ENCODE measurements at regions not wholly inside any gene's neighbourhood (a gene's known extent, or its start where the extent isn't known, plus 50 kb on each side); places are given as distances from the start of the nearest gene placed in this dataset.
"Not testable (repeated sequence)": the region's sequence is repeated elsewhere in the genome, so short reads cannot be mapped to it uniquely, and the experiment has no call there.

GRCh38 chr3:112755845-112756613, 90.6 kb downstream of the CD200R1L start:
- TF ChIP-seq BACH2 (CRISPR knock-in tag; IDR thresholded peaks at IDR 0.05; ENCODE audit: borderline replicate concordance) (no peak), ZFP3 (CRISPR knock-in tag; IDR thresholded peaks at IDR 0.05) (no peak), ESRRG (CRISPR knock-in tag; IDR thresholded peaks at IDR 0.05) (no peak), TCF4 (CRISPR knock-in tag; IDR thresholded peaks at IDR 0.05; ENCODE audit: borderline replicate concordance) (no peak), ISL1 (CRISPR knock-in tag; IDR thresholded peaks at IDR 0.05) (no peak), PPARA (CRISPR knock-in tag; IDR thresholded peaks at IDR 0.05; ENCODE audit: borderline replicate concordance) (no peak), GLIS3 (CRISPR knock-in tag; IDR thresholded peaks at IDR 0.05) (no peak), SNAI2 (CRISPR knock-in tag; IDR thresholded peaks at IDR 0.05) (no peak), ZFP30 (CRISPR knock-in tag; IDR thresholded peaks at IDR 0.05) (no peak), CSRNP3 (CRISPR knock-in tag; IDR thresholded peaks at IDR 0.05) (no peak), CSDC2 (CRISPR knock-in tag; IDR thresholded peaks at IDR 0.05) (no peak), RARB (CRISPR knock-in tag; IDR thresholded peaks at IDR 0.05) (no peak), TOX (CRISPR knock-in tag; IDR thresholded peaks at IDR 0.05; ENCODE audit: borderline replicate concordance) (no peak), PATZ1 (CRISPR knock-in tag; IDR thresholded peaks at IDR 0.05; ENCODE audit: borderline replicate concordance) (no peak), OSR1 (CRISPR knock-in tag; IDR thresholded peaks at IDR 0.05) (no peak), ZNF565 (CRISPR knock-in tag; conservative IDR thresholded peaks at IDR 0.05; ENCODE audit: low read depth) (no peak), ARNTL (CRISPR knock-in tag; IDR thresholded peaks at IDR 0.05; ENCODE audit: borderline replicate concordance, low read depth) (no peak), ZC3H10 (CRISPR knock-in tag; IDR thresholded peaks at IDR 0.05) (no peak)
- ATAC-seq, result no peak

GRCh38 chr3:112755046-112755445, 91.6 kb downstream of the CD200R1L start:
- ATAC-seq, result not testable (repeated sequence)

GRCh38 chr3:112751564-112752512, 94.8 kb downstream of the CD200R1L start:
- TF ChIP-seq RARB (CRISPR knock-in tag; IDR thresholded peaks at IDR 0.05) (no peak), ISL1 (CRISPR knock-in tag; IDR thresholded peaks at IDR 0.05) (peak; percentile 65)
- ATAC-seq, result no peak; the same call in 2 of the 3 replicates

GRCh38 chr3:112751061-112751460, 95.6 kb downstream of the CD200R1L start:
- no peak for ATAC-seq
- TF ChIP-seq ZNF565 (CRISPR knock-in tag; conservative IDR thresholded peaks at IDR 0.05; ENCODE audit: low read depth) (no peak), SNAI2 (CRISPR knock-in tag; IDR thresholded peaks at IDR 0.05) (no peak), TSHZ2 (CRISPR knock-in tag; IDR thresholded peaks at IDR 0.05) (no peak), PPARA (CRISPR knock-in tag; IDR thresholded peaks at IDR 0.05; ENCODE audit: borderline replicate concordance) (no peak), CSRNP3 (CRISPR knock-in tag; IDR thresholded peaks at IDR 0.05) (no peak), POU6F1 (CRISPR knock-in tag; IDR thresholded peaks at IDR 0.05; ENCODE audit: borderline replicate concordance, low read depth) (no peak), ZFP30 (CRISPR knock-in tag; IDR thresholded peaks at IDR 0.05) (no peak), RARB (CRISPR knock-in tag; IDR thresholded peaks at IDR 0.05) (no peak)
